RWPE2 (cell line): ENCODE measurements at regions not wholly inside any gene's neighbourhood (a gene's known extent, or its start where the extent isn't known, plus 50 kb on each side); places are given as distances from the start of the nearest gene placed in this dataset.

ENCODE experiments used
- ATAC-seq: fragments of 200-7000 bp; cut with Tn5 transposase; 3 replicates; pipeline ENCODE4 v1.9.1; 2021; ENCODE audit warnings: low read depth
- DNase-seq: peaks from one replicate; pipeline ENCODE4 v3.0.0-alpha.2; 2020; ENCODE audit warnings: low spot score
- H3K27ac ChIP-seq: fragments of 450-650 bp; 2 replicates; pipeline ENCODE4 v1.5.1; 2017; ENCODE audit warnings: mild to moderate bottlenecking; ENCODE audit not compliant: poor library complexity, severe bottlenecking
- H3K27me3 ChIP-seq: fragments of 250-450 bp; sonication (Bioruptor Pico); 2 replicates; pipeline ENCODE4 v1.5.1; 2021; ENCODE audit warnings: mild to moderate bottlenecking, moderate library complexity; ENCODE audit not compliant: insufficient read depth, poor library complexity, severe bottlenecking
- H3K36me3 ChIP-seq: fragments of 250-450 bp; sonication (Bioruptor Pico); 2 replicates; pipeline ENCODE4 v1.5.1; 2020; ENCODE audit warnings: low read depth, mild to moderate bottlenecking, moderate library complexity
- H3K4me1 ChIP-seq: fragments of 250-450 bp; sonication (Bioruptor Pico); 2 replicates; pipeline ENCODE4 v1.5.1; 2021; ENCODE audit warnings: mild to moderate bottlenecking, moderate library complexity; ENCODE audit not compliant: insufficient read depth, poor library complexity, severe bottlenecking
- H3K4me3 ChIP-seq: fragments of 250-450 bp; sonication (Bioruptor Pico); 2 replicates; pipeline ENCODE4 v1.5.1; 2021; ENCODE audit warnings: mild to moderate bottlenecking, moderate library complexity; ENCODE audit not compliant: severe bottlenecking
- H3K9me3 ChIP-seq: fragments of 250-450 bp; sonication (Bioruptor Pico); 2 replicates; pipeline ENCODE4 v1.5.1; 2021; ENCODE audit warnings: mild to moderate bottlenecking, moderate library complexity; ENCODE audit not compliant: severe bottlenecking
- TF ChIP-seq, protein P1 (sequence below): fragments of 450-650 bp; IDR thresholded peaks from one replicate; pipeline ENCODE4 v1.5.1; 2017; ENCODE audit warnings: mild to moderate bottlenecking, moderate library complexity; ENCODE audit not compliant: poor library complexity, severe bottlenecking

DNA sequence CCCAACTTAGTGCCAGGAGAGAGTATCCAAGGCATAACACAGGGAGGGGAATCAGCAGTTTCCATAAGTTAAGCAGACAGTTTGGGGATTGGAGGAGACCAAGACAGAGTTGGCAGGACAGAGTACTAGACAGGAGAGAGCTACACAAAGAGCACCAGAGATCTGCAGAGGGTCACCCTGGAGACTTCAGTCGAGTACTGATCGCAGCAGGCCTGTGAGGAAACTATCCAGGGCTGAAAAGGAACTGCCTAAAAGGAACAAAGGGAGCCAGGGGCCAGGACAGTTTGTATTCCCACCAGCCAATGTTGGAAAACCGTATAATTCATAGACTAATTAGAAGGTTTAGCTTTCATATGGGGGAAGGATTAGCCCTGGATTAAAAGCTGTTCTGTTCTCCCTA is 80.6 kb upstream of the ENPP6 start:
- Histone ChIP-seq H3K9me3 (no peaks in the 10 kb centered on the region), H3K4me1 (no peaks in the 10 kb centered on the region), H3K27ac (no peak overlapping the region), H3K27me3 (no peaks in the 10 kb centered on the region), H3K4me3 (no peak overlapping the region), H3K36me3 (no peaks in the 10 kb centered on the region)
- ATAC-seq, result no peak
- TF ChIP-seq, protein P1, sequence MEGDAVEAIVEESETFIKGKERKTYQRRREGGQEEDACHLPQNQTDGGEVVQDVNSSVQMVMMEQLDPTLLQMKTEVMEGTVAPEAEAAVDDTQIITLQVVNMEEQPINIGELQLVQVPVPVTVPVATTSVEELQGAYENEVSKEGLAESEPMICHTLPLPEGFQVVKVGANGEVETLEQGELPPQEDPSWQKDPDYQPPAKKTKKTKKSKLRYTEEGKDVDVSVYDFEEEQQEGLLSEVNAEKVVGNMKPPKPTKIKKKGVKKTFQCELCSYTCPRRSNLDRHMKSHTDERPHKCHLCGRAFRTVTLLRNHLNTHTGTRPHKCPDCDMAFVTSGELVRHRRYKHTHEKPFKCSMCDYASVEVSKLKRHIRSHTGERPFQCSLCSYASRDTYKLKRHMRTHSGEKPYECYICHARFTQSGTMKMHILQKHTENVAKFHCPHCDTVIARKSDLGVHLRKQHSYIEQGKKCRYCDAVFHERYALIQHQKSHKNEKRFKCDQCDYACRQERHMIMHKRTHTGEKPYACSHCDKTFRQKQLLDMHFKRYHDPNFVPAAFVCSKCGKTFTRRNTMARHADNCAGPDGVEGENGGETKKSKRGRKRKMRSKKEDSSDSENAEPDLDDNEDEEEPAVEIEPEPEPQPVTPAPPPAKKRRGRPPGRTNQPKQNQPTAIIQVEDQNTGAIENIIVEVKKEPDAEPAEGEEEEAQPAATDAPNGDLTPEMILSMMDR, result no peak
- no peak for DNase-seq

DNA sequence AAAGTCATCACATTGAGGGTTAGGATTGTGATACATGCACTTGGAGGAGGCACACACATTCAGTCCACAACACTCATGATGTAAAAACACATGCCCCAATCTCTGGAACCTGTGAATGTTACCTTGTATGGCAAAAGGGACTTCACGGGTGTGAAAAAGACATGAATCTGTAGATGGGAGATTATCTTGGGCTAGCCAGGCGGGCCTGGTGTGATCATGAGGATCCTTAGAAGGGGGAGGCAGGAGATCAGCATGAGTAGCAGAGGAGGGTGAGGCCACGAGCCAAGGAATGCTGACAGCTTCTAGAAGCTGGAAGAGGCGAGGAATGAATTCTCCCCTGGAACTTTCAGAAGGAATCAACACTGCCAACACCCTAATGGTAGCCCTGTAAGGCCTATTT is 77.5 kb upstream of the ENPP6 start:
- Histone ChIP-seq H3K27ac (no peak overlapping the region), H3K9me3 (no peaks in the 10 kb centered on the region), H3K36me3 (no peaks in the 10 kb centered on the region), H3K4me3 (no peak overlapping the region), H3K27me3 (no peaks in the 10 kb centered on the region), H3K4me1 (no peaks in the 10 kb centered on the region)
- DNase-seq (no peak), ATAC-seq (no peak)
- TF ChIP-seq, protein P1, result no peak

- no peak for DNase-seq
- H3K9me3 ChIP-seq, result no peaks in the 10 kb centered on the region
- TF ChIP-seq, protein P1, result no peak
Measured at GRCh38 chr4:184294606-184295133, 77.0 kb upstream of the ENPP6 start.

GRCh38 chr4:184293552-184293951 is 75.9 kb upstream of the ENPP6 start:
- no peaks in the 10 kb centered on the region for H3K9me3 ChIP-seq
- H3K4me3 ChIP-seq, result no peak overlapping the region
- ATAC-seq (no peak), DNase-seq (no peak)
- H3K27ac ChIP-seq, result no peak overlapping the region
- TF ChIP-seq, protein P1, result no peak
- no peaks in the 10 kb centered on the region for H3K36me3 ChIP-seq
- no peaks in the 10 kb centered on the region for H3K27me3 ChIP-seq
- H3K4me1 ChIP-seq, result no peaks in the 10 kb centered on the region

More at GRCh38 chr4:184294606-184295133, 77.0 kb upstream of the ENPP6 start:
- no peak overlapping the region for H3K4me3 ChIP-seq
- no peaks in the 10 kb centered on the region for H3K4me1 ChIP-seq
- no peaks in the 10 kb centered on the region for H3K36me3 ChIP-seq
- no peaks in the 10 kb centered on the region for H3K27me3 ChIP-seq
- no peak for ATAC-seq
- H3K27ac ChIP-seq, result no peak overlapping the region

DNA sequence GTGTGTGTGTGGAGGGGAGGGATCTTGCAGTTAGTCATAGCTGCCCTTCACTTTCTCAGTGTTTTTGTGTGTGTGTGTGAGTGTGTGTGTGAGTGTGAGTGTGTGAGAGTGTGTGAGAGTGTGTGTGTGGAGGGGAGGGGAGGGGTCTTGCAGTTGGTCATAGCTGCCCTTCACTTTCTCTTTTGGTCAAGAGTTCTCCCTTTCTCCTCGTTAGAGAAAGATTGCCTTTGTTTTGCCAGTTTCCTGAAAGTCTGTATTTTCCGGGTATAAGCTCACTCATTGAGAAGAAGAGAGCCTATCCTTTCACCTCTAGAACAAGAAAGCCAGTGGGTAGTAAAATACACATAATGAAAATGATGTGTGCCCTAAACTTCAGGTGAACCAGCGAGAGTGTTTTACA is 75.2 kb upstream of the ENPP6 start:
- DNase-seq (no peak), ATAC-seq (no peak)
- Histone ChIP-seq H3K4me1 (peaks cover 2% of the 10 kb centered on the region), H3K4me3 (no peak overlapping the region), H3K9me3 (no peaks in the 10 kb centered on the region), H3K27ac (no peak overlapping the region), H3K36me3 (no peaks in the 10 kb centered on the region), H3K27me3 (no peaks in the 10 kb centered on the region)
- TF ChIP-seq, protein P1, result no peak
